Dermis microvascular lymphatic vessel endothelial cell (primary cell): ENCODE measurements at regions not wholly inside any gene's neighbourhood (a gene's known extent, or its start where the extent isn't known, plus 50 kb on each side); places are given as distances from the start of the nearest gene placed in this dataset.

Source experiments
- DNase-seq, 2 donors: peaks; one replicate each; pipeline versions ENCODE4 v3.0.0 to v3.0.0-alpha.2; 2010; ENCODE audit warnings: low read depth in 2 of 2

DNA sequence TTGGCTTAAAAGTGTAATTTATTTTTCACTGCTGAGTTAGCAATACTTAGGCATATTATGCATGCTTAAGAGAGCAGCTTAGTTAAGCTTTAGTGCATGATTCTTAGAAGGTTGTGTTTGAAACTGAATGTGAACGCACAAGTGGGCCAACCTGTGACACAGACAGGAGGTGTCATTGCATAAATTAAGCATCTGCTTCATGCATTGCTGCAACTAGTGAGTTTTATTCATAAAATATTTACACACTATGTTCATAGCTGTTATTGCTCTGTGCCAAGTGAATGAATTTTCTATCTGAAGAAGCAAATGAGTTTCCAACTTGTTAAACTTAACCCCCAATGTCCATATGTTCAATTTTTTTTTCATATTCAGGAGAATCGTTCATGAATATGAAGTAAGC, 806.4 kb downstream of the GALR1 start:
- no peak for DNase-seq

DNA sequence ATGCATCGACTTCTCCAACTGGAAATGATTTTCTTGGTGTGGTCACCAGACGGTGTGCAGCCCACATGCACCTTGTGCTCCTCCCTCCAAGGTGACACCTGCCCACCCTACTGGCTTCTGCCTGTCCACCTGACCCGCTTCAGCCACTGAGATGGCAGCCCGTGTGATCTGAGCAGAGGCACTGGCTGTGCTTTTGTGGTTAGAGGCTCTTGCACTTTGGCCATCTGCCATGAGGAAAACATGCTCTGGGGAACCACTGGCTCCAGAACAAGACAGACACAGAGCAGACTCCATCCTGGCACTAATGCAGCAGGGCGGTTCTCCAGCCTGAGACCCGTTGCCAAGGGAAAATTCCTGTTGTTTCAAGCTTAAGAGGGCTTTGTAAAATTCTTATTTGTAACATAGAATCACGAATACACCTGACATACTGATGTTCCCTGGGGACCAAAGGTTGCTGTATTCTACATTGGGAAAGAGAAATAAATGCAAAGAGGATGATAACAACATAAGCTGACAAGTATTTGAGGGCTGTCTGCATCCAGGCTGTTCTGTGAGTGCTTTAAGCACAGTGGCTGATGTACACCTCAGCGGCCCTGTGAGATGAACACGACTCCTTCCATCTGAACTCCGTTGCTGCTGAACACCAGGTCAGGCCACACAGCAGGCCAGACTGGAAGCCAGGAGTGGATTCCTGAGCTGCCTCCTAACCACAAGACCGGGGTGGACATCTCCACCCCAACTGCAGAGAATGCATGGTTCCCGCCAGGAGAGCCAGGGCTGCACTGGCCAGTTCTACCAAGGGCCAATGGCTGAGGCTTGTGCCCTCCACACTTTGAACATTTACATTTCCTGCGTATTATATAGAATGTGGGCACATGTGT, 820.4 kb downstream of the GALR1 start:
- no peak for DNase-seq

DNA sequence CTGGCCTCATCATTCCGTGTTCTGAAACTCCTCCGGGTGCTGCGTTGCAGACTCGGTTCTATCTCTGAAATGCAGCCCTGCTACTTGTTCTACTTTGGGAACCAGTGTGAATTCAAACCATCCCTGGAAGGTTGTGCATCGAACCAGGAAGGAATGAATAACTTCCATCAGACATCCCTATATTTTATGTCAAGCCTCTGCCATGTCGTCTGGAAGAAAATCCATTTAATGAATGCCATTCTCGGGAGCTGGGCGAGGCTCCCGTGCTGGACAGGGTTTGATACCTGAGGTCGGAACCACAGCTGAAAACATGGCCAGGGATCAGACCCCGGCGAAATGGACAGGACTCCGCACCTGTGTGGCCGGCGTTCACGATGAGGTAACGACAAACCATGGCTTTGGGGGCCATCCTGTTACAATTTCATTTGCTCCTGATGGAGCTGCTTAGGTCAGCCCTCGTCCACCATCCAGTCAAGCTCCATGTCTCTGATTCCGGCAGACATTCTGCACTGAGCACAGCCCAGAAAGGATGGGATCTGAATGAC, 821.6 kb downstream of the GALR1 start:
- DNase-seq, result no peak

DNA sequence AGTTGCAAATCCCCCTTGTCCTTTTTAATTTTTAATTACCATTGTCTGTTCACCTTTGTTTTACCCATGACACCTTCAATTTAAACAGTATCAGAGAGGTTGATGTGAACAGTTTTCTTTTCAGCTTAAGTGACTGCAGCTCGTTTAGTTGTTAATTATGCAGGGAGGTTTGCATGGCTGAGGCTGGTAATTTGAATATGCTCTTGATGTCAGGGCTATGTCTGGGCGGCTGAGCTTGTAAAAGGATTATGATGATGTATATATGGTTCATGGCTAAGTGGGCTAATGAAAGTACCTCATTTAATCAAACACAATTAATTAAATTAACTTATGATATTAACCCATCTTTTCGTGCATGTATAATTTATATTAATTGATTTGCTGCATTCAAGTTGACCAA, 822.1 kb downstream of the GALR1 start:
- DNase-seq, result no peak

DNA sequence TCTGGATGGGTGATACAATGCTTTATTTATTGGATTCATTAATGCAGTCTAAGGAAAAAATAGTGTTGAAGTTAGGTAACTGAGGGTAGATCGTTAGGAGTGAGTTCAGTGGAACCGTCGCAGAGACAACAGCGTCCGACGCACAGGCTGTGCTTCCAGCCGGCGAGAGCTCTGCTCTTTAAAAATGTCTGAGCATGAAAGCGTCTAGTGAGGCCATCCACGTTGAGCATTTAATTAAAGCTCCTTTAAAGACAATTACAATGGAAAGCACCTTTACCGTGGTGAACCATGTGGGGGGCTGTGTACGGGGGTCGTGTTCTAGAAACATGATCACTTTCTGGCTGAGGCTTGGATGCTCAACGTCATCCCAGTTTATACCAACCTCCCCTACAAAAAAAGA, 822.7 kb downstream of the GALR1 start:
- no peak for DNase-seq

DNA sequence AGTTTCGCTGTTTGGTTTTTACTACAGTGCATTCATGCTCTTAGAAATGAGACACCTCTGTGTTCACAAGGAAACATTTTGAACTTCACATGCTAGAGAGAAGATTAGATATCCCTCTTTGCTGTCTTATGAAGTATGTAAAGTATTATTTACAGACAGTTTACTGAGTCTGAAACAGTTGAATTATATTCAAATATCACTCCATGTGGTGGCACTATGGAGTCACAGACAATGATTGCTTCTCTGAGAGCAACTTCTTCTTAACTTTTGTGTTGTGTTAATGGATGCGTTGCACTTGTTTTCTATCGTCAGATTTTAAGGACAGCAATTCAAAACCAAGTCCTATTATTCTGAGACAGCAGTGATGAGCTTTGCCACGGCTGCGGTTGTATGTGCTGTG, 823.6 kb downstream of the GALR1 start:
- DNase-seq, result no peak

DNA sequence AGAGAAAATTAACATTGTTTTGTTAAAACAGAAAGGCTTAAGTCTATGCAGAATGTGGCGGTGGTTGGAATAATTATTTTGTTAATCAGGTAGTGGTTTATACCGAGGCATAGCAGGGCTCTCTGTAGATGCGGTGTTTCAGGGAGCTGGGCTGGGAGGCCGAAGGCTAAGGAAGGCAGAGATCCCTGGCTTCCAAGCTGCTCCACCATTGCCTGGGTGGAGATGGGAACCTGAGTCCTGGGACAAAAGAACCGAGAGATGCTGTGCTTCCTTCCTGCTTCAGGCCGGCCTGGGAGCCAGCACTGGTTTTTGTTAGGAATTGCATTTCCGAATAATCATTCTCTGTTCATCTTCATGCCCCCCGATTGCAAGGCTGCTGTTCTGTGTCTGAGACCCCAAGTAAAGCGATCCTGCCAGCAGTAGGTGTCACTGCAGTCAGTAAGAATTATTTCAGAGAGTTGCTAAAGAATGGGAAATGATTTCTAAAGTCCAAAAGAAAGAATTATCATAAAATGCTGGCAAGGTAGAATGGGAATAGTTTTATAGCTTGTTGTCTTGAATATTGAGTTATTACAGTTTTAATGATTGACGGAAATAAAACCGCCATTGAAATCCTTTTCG, 824.9 kb downstream of the GALR1 start:
- DNase-seq, result no peak

DNA sequence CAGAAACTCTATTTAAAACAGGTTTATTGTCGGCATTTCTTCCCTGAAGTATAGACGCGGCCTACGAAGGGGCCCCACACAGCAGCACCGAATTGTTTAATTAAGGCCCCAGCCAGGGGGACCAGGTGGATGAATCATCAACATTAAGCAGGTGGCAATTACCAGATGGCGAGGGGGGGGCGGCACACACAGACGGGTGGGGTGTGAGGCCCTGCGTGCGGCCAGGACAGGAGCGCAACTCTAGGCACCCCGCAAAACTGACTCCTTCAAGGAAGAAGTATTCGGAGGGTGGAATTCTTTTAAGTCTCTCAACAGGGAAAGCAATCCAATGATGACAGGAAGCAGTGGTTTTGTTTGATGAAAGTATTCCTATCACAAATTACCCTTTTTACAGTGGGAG, 830.4 kb downstream of the GALR1 start:
- DNase-seq, result no peak

DNA sequence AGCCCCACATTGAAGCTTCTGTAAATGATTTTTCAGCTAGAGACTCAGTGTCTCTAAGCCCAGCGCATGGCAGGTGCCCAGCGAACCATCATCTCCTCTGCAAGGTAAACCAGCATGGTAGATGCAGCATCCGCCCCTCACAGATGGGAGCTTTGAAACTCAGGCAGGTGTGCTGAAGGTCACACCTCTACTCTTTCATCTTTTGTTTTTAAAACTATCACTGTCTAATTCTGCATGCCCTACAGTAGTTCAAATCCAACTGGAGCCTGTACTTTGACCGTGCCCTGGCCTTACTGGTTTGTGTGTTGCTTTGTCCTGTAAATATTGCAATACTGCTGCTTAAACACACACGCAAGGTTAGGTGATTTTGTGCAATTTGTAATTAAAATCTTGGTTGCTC, 831.1 kb downstream of the GALR1 start:
- DNase-seq, result no peak

DNA sequence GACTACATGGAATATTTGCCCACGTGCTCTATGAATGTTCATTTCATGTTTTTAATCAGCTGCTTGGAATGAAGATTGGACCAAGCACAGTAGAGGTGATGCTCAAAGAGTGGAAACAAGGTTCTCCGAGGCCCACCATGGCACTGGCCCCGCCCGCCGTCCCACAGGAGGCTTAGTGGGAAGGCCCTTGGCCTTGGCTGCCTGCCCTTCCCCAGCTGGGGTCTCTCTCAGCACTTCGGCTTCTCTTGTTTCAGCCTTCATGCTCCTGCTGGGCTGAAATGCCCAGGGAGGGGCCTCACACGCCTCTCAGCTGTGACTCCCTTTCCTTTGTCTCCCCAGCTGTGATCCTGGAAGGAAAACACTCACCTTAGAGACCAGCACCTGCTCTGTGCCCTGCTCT, 833.2 kb downstream of the GALR1 start:
- no peak for DNase-seq

DNA sequence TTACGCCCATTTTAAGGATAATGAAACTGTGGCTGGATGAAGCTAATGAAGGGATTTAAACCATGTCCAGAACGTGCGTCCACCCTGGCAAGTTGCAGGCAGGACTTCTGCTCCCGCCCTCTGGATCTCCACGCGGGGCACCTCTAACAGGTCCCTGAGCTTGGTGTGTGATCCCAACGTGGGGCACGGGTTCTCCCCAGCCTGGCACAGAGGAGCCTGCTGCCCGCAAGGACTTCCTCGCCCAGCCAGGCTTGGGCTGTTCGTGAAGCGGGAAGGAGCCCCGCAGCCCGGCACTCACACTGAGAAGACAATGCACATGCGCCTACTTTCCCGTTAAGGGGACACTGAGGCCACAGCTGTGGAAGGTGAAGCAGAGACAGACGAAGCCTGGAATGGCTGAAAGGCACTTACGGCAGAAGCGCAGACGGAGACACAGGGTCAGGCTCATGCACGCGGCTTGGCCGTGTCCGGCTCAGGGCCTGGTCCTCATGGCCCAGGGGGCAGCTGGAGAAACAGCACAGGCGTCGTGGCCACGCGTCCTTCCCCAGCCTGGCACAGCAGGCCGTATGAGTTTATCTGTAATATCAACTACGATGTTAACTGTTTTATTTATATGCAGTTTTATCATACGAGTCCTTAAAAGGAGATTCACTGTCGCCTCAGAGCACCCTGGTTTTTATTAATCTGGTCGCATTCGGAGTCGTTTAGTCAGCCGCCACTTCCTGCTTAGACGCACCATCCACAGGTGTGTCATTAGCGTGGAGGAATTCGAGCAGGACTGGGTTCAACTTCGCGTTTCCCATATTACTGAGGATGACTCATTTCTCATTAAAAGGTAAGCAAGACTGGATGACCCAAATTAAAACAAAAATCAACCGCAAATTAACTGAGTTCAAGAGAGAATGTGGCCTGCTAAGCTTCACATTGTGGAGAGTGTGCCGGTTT, 835.9 kb downstream of the GALR1 start:
- no peak for DNase-seq

DNA sequence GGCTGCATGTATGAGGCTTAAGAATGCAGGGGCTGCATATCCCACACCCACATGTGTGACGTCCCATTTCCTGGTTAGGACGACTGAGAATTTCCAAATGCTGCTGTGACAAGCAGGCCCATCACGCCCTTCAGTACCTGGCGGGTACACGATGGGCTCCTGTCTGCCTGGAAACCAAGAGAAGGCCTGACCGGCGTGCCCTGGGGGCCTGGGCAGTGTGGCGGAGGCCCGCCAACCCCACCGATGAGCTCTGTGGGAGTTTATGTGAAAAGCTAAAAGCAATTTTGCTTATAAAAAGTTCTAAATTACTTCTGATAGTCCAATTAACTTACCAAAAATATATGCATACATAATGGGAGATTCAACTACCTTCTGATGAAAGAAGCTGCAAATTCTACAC, 837.3 kb downstream of the GALR1 start:
- DNase-seq, result no peak

DNA sequence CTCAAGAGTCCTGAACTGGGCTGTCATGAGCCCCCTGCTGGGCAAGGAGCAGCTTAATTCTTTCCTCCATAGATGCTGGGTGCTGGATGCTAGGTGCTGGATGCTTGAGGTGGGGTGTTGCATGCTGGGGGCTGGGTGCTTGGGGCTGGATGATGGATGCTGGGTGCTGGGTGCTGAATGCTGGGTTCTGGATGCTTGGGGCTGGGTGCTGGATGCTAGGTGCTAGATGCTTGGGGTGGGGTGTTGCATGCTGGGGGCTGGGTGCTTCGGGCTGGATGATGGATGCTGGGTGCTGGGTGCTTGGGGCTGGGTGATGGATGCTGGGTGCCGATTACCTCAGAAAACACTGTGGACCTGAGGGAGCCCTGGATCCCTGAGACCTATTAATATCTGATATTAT, 837.7 kb downstream of the GALR1 start:
- DNase-seq, result no peak

DNA sequence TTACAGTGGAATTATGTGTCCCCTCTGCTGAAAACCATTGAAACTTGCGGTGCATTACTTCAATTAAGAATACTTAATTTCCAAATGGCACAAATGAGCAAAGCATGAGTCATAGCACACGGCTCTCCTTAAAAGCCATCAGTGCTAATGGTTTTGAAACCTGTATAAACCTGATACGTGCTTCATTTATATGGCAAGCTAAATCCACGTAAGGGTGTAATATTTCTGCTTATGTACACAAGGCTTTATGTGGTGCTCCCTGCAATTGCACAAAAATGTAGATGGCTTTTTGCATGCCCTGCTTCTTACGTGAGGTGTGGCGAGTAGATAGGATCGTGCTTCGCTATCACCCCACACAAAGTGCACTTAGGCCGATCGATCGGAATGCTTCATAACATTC, 840.9 kb downstream of the GALR1 start:
- no peak for DNase-seq

DNA sequence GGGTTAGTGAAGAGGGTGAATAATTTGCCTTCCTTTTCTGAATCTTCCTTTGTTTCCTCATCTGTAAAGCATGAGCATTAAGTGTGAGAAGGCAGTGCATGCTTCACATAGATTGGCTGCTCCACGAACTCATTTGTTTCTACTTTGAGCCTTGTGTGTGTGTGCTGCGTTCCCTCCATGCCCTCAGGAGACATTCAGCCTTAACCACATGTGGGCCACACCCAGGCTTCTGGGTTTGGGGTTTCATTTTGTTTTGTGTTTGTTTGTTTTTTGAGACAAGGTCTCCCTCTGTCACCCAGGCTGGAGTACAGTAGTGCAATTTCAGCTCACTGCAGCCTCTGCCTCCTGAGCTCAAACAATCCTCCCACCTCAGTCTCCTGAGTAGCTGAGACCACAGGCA, 843.3 kb downstream of the GALR1 start:
- DNase-seq, result no peak

DNA sequence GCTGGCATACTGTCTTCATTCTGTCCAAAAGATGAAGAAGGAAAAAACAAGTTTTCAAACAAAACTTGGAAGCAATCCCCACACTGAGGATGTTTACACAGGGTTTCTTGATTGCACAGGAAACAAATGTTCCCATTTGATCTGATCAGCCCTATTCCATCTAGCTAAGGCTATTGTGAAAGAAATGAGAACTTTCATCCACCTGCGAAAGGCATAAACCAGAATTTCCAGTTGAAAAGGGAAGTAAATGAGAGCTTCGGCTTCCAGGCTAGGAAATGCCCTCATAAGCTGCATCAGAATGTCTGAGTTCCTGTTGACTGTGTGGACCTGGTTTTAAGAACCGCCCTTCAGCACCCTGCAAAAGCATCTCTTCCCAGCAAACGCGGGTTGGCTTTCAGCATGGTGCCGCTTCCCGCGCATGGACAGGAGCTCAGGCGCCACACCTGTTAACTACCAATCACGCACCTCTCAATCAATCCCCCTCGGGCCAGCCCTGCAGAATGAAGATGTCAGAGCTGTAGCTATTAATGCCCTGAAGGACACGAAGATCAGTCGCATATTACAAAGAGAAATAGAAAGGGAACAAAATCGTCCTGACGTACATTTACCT, 850.4 kb downstream of the GALR1 start:
- no peak for DNase-seq

DNA sequence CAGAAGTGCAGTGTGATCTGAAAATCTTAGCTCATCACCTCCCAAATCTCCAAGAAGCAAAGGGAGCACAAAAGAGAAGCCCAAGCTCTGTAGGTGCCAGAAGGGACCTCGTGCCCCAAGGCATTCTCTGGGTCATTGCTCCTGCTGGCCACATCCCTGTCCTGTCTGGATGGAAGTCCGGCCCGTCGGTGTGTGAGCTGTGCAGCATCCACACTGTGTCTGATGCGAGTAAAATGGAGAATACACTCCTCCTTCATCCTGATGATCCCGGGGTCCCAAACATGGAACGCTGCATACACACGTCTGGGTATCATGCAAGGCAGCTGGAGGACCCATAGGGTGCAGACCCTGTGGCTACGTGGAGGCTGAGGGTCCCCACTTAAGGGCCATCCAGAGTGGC, 851.4 kb downstream of the GALR1 start:
- no peak for DNase-seq

DNA sequence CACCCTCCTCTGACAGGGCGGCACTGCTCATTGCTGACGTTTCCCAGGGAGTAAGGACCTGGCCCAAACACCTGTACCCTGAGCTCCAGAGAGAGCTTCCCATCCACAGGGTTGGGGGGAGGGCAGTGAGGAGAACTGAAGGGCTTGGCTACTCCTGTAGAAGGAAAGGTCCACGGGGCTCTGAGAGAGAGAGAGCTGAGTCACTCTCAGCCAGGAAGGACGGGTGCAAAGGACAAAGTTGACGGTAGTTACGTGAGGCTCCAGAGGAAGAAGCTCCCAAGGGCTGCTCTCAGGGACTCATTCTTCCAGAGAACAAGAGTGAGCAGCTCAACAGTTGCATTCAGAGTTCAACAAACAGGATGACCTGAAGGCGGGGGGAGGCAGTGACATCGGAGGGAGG, 852.5 kb downstream of the GALR1 start:
- DNase-seq, result no peak

DNA sequence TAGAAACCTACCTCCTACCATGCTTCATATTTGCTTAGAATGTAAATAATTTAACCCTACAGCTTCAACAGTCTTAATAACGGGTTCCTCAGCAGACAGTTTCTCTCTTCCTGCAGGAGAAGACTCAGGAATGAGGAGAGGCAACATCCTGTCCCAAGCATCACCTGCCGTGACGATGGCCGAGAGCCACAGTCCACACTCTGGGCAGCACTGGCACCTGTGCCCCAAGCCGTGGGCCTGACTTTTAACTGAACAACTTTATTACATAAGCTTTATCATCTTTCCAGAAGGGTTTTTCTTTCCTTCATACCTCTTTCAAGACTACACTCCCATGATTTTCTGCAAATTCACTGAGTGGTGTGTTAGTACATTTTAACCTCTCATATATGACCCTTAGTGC, 856.0 kb downstream of the GALR1 start:
- DNase-seq, result no peak

DNA sequence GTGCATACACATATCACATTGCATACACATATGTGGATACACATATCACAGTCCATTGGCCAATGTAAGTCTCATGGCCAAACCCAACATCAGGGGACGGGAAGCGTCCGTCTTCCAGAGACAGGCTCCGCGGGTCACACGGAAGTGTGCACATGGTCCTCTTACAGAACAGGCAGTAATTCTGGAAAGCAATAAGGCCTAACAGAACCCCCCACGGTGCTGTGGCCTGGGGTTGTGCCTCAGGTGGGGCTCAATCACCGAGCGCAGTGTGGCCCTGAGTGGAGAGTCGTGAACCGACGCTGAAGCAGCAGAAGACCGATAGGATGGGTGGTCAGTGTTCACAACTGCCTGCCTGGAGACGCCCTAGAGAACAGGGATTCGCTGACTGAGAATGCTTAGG, 857.3 kb downstream of the GALR1 start:
- no peak for DNase-seq

DNA sequence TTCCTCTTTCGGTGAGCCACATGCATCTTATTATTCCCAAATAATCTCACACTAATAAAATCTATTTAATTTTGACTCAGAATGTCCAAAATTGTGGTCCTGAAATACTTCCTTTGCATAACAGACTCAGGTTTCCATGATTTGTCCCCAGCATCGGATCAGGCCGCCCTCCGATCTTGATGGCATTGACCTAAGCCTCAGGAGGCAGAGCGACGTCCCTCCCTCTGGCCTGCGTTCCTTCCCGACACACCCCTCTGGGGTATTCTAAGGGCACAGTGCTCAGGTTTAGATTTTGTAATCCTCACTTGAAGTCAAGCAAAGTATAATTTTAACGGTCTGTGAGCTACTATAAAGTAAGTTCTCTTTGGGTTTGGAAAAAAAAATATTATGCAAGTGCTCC, 857.7 kb downstream of the GALR1 start:
- no peak for DNase-seq

DNA sequence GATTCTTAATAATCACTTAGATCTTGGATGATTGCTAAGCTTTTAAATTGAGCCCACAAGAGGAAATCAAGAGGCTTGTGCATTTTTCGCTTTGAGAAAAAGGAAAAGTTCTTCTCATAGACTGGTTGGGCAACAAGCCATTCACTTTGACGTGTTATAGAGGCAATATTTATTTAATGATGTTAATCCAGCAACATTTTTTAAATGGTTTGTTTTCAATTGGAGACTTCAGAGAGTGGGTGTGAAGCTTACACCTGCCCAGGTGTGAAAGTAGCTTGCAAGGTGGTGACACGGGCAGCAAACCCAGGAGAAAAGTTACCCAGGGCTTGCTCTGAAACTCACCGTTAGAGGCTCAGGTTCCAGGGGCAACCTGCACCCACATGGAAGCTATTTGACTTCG, 858.9 kb downstream of the GALR1 start:
- DNase-seq, result no peak
